8988T (cell line): ENCODE measurements at regions not wholly inside any gene's neighbourhood (a gene's known extent, or its start where the extent isn't known, plus 50 kb on each side); places are given as distances from the start of the nearest gene placed in this dataset.

ENCODE experiments used
- DNase-seq: peaks from one replicate; pipeline ENCODE4 v3.0.0; 2011

- DNase-seq: no peak
Measured at GRCh38 chr6:169044381-169045230, 209.0 kb downstream of the THBS2 start.

- no peak for DNase-seq
Measured at GRCh38 chr6:169042061-169042460, 211.6 kb downstream of the THBS2 start.

- no peak for DNase-seq
Measured at GRCh38 chr6:169041078-169041477, 212.6 kb downstream of the THBS2 start.

- DNase-seq: no peak
Measured at GRCh38 chr6:169038691-169039090, 215.0 kb downstream of the THBS2 start.

- DNase-seq: no peak
Measured at GRCh38 chr6:169035385-169036240, 218.0 kb downstream of the THBS2 start.

- no peak for DNase-seq
Measured at GRCh38 chr6:169034516-169035167, 219.0 kb downstream of the THBS2 start.

GRCh38 chr6:169029861-169030260 is 223.8 kb downstream of the THBS2 start:
- DNase-seq: no peak

- DNase-seq: no peak
Measured at GRCh38 chr6:169028343-169028742, 225.3 kb downstream of the THBS2 start.

GRCh38 chr6:169026175-169026574 is 227.5 kb downstream of the THBS2 start:
- no peak for DNase-seq

GRCh38 chr6:169024047-169024660 is 229.5 kb downstream of the THBS2 start:
- no peak for DNase-seq

GRCh38 chr6:169023161-169023874 is 230.3 kb downstream of the THBS2 start:
- DNase-seq: no peak

GRCh38 chr6:169022079-169022478 is 231.6 kb downstream of the THBS2 start:
- no peak for DNase-seq

- DNase-seq: no peak
Measured at GRCh38 chr6:169020821-169021220, 232.8 kb downstream of the THBS2 start.

- DNase-seq: no peak
Measured at GRCh38 chr6:169019727-169020491, 233.7 kb downstream of the THBS2 start.

- DNase-seq: no peak
Measured at GRCh38 chr6:169019111-169019510, 234.5 kb downstream of the THBS2 start.

- no peak for DNase-seq
Measured at GRCh38 chr6:169016758-169017157, 236.9 kb downstream of the THBS2 start.

- DNase-seq: no peak
Measured at GRCh38 chr6:169014211-169015197, 239.1 kb downstream of the THBS2 start.

- DNase-seq: no peak
Measured at GRCh38 chr6:169009628-169010027, 244.0 kb downstream of the THBS2 start.

- no peak for DNase-seq
Measured at GRCh38 chr6:169008641-169009257, 244.9 kb downstream of the THBS2 start.

GRCh38 chr6:169005166-169005565 is 248.5 kb downstream of the THBS2 start:
- DNase-seq: no peak
